Mesothelial cell of epicardium (in vitro differentiated cells): ENCODE measurements at regions not wholly inside any gene's neighbourhood (a gene's known extent, or its start where the extent isn't known, plus 50 kb on each side); places are given as distances from the start of the nearest gene placed in this dataset.
A peak's percentile ranks its signal among the peaks of the same experiment; 100 is the strongest.

Experiments used
- DNase-seq, 2 experiments: peaks; one replicate each; pipeline ENCODE4 v3.0.0; 2021; ENCODE audit warnings: low spot score in 2 of 2; ENCODE audit not compliant: unreplicated experiment in 2 of 2
- H3K27ac Mint-ChIP-seq: 2 replicates; pipeline ENCODE4 v1.8.0; 2021; ENCODE audit warnings: mixed read lengths
- H3K27me3 Mint-ChIP-seq: 2 replicates; pipeline ENCODE4 v1.8.0; 2021; ENCODE audit warnings: low read depth, mixed read lengths
- H3K36me3 Mint-ChIP-seq: 2 replicates; pipeline ENCODE4 v1.8.0; 2021; ENCODE audit warnings: mixed read lengths
- H3K4me1 Mint-ChIP-seq: 2 replicates; pipeline ENCODE4 v1.8.0; 2021; ENCODE audit warnings: mixed read lengths
- H3K4me3 Mint-ChIP-seq: 2 replicates; pipeline ENCODE4 v1.8.0; 2021; ENCODE audit warnings: mild to moderate bottlenecking, moderate library complexity, mixed read lengths
- H3K9me3 Mint-ChIP-seq: 2 replicates; pipeline ENCODE4 v1.8.0; 2021; ENCODE audit warnings: mixed read lengths
- TF ChIP-seq, protein P1 (sequence below): fragments of 200-600 bp; sonication (generic); IDR thresholded peaks from one replicate; pipeline ENCODE4 v1.5.0; 2021; ENCODE audit warnings: antibody characterized with exemption; ENCODE audit not compliant: unreplicated experiment

DNA sequence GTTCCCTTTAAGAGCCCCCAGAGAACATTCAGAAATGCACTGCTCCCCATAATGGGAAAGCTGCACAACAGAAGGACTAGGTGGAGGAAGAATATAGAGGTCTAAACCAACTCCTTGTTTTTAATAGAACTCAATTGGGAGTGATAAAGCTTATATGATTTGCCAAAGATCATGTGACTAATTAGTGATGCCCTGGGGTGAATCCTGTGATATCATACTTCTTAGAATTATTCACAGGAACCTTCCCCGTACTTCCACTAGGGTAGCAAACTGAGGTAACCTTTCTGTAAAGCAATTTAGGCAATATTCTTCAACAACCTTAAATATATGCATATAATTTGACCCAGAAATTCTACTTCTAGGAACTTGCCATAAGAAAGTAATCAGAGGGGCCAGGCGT is 84.4 kb downstream of the TFAP2A start:
- no peaks in the 10 kb centered on the region for H3K9me3 Mint-ChIP-seq
- no peak for DNase-seq
- H3K4me1 Mint-ChIP-seq, result peaks cover 11% of the 10 kb centered on the region
- H3K36me3 Mint-ChIP-seq, result no peaks in the 10 kb centered on the region
- no peaks in the 10 kb centered on the region for H3K27me3 Mint-ChIP-seq
- TF ChIP-seq, protein P1, sequence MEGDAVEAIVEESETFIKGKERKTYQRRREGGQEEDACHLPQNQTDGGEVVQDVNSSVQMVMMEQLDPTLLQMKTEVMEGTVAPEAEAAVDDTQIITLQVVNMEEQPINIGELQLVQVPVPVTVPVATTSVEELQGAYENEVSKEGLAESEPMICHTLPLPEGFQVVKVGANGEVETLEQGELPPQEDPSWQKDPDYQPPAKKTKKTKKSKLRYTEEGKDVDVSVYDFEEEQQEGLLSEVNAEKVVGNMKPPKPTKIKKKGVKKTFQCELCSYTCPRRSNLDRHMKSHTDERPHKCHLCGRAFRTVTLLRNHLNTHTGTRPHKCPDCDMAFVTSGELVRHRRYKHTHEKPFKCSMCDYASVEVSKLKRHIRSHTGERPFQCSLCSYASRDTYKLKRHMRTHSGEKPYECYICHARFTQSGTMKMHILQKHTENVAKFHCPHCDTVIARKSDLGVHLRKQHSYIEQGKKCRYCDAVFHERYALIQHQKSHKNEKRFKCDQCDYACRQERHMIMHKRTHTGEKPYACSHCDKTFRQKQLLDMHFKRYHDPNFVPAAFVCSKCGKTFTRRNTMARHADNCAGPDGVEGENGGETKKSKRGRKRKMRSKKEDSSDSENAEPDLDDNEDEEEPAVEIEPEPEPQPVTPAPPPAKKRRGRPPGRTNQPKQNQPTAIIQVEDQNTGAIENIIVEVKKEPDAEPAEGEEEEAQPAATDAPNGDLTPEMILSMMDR, result no peak
- no peak overlapping the region for H3K27ac Mint-ChIP-seq
- H3K4me3 Mint-ChIP-seq, result no peak overlapping the region

DNA sequence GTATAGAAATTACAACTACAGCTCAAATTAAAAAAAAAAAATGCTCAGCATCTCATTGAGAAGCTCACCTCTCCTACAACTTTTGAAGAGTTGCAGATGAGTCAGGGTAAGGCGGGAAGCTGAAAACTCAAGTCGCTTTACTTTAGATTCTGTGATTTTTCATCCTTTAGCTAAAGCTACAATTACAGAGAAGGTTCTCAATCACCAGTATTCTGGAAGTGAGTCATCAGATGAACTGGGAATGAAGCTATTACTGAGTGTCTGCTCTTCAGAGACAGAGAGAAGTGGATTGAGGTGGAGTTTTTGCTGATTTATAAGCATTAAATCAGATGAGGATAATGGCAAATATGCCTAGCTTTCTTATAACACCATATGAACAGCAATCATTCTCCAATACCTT is 91.9 kb downstream of the TFAP2A start:
- TF ChIP-seq, protein P1, result no peak
- no peak for DNase-seq
- no peak overlapping the region for H3K4me3 Mint-ChIP-seq

DNA sequence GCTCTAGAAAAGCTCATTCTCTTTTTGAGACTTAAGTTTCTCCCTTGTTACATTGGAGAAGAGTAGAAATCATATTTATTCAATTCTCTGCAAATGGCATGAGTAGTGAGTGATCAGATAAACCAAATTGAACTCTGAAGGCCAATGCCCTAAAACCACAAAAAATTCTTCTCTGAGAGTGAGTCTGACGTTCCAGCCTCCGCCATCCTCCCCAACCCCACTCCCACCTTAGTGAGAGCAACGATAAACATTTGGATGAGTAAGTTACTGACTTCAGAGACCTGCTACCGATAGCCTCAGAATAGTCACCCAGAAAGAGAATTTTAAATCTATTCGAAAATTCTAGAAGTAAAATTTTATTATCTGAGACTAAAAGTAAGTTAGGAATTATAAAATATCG is 94.6 kb downstream of the TFAP2A start:
- Mint-ChIP-seq H3K27me3 (no peaks in the 10 kb centered on the region), H3K27ac (no peak overlapping the region), H3K36me3 (no peaks in the 10 kb centered on the region), H3K4me3 (no peak overlapping the region), H3K9me3 (peaks cover 5% of the 10 kb centered on the region), H3K4me1 (peaks cover 60% of the 10 kb centered on the region)
- no peak for DNase-seq
- TF ChIP-seq, protein P1, result no peak

More for the DNA sequence above, 91.9 kb downstream of the TFAP2A start:
- Mint-ChIP-seq H3K4me1 (peaks cover 34% of the 10 kb centered on the region), H3K27me3 (no peaks in the 10 kb centered on the region), H3K27ac (no peak overlapping the region), H3K36me3 (no peaks in the 10 kb centered on the region), H3K9me3 (peaks cover 5% of the 10 kb centered on the region)

DNA sequence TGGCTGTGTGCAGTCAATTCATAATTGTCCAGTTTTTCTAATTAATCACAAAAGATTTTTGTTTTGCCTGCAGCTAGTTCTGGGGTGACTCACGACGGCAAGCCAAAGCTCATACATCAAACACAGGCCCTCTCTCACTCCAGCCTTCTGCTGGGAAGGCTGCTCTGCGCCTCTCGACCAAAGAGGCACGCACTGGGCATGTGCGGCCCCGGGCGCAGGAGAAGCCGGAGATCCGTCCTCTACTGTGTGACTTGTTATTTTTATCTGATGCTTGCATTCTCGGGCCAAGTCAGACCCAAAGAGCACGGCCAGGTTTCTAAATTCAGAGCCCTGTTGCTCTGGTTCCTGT is 98.5 kb downstream of the TFAP2A start:
- TF ChIP-seq, protein P1, result no peak
- peaks cover 5% of the 10 kb centered on the region for H3K9me3 Mint-ChIP-seq
- H3K4me3 Mint-ChIP-seq, result peak overlapping the region; percentile 29
- peaks cover 67% of the 10 kb centered on the region for H3K4me1 Mint-ChIP-seq
- peak overlapping the region; percentile 92 for H3K27ac Mint-ChIP-seq
- H3K27me3 Mint-ChIP-seq, result no peaks in the 10 kb centered on the region
- DNase-seq, result peak; percentile 52 to 69
- no peaks in the 10 kb centered on the region for H3K36me3 Mint-ChIP-seq

DNA sequence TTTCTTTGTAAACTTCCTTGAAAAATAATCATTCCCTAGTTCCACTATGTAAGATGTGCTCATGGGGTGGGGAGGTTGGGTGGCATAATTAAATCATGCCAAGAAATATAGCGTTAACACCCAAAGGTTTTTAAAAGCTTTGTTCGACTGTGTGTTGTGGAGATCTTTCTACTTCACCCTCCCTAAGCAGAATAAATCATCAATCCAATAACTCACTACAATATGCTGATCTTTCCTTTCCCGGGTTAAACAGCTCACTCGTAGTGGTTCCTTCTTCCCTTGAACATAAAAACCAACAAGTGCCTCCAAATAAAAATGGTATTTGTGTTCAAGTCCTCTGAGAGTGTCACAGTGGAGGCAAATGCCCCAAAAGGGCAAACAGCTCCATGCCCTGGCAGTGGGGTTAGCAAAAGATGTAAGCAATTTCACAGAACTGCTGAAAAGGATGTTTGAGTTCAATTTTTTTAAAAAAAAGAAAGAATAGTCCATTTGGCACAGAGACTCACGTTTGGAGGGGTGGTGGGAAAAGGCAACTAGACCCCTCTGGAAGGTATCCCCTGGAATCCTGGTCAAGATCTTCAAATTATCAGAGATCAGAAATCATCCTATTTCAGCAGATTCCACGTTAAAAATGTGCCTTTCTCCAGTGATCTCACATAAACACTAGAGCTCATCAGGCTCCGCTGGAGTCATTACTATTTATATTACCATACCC is 99.1 kb downstream of the TFAP2A start:
- Mint-ChIP-seq H3K4me1 (peaks cover 69% of the 10 kb centered on the region), H3K36me3 (no peaks in the 10 kb centered on the region), H3K27ac (peak overlapping the region; percentile 92), H3K9me3 (peaks cover 5% of the 10 kb centered on the region), H3K27me3 (no peaks in the 10 kb centered on the region), H3K4me3 (peak overlapping the region; percentile 29)
- TF ChIP-seq, protein P1, result no peak
- no peak for DNase-seq
